GM23338 (cell line): ENCODE measurements at regions not wholly inside any gene's neighbourhood (a gene's known extent, or its start where the extent isn't known, plus 50 kb on each side); places are given as distances from the start of the nearest gene placed in this dataset.

ENCODE experiments used
- ATAC-seq: fragments of 200-7000 bp; cut with Tn5 transposase; 3 replicates; pipeline ENCODE4 v1.9.1; 2020
- DNase-seq: peaks from one replicate; pipeline ENCODE4 v3.0.0-alpha.2; 2015; ENCODE audit warnings: low spot score
- H2AFZ ChIP-seq: fragments of 200-600 bp; sonication (generic); 2 replicates; pipeline ENCODE4 v1.8.0; 2016; ENCODE audit warnings: antibody characterized with exemption, mild to moderate bottlenecking, moderate library complexity
- H3F3A ChIP-seq: fragments of 200-600 bp; sonication (generic); replicated peaks from 2 replicates; pipeline ENCODE4 v1.8.0; 2017; ENCODE audit warnings: antibody characterized with exemption, mixed run types, low read depth
- H3K27ac ChIP-seq: fragments of 200-600 bp; sonication (generic); 2 replicates; pipeline ENCODE4 v1.6.1; 2016; ENCODE audit warnings: low read depth
- H3K27me3 ChIP-seq: fragments of 200-600 bp; sonication (generic); 2 replicates; pipeline ENCODE4 v1.8.0; 2016; ENCODE audit warnings: mild to moderate bottlenecking, mixed run types, moderate library complexity; ENCODE audit not compliant: insufficient read depth
- H3K36me3 ChIP-seq: fragments of 200-600 bp; sonication (generic); 2 replicates; pipeline ENCODE4 v1.8.0; 2016; ENCODE audit warnings: mild to moderate bottlenecking; ENCODE audit not compliant: insufficient read depth
- H3K4me1 ChIP-seq: fragments of 200-600 bp; sonication (generic); 2 replicates; pipeline ENCODE4 v1.8.0; 2016; ENCODE audit warnings: mild to moderate bottlenecking, moderate library complexity; ENCODE audit not compliant: insufficient read depth
- H3K4me2 ChIP-seq: fragments of 200-600 bp; sonication (generic); 2 replicates; pipeline ENCODE4 v1.7.1; 2017; ENCODE audit warnings: mixed run types
- H3K4me3 ChIP-seq: fragments of 200-600 bp; sonication (generic); 2 replicates; pipeline ENCODE4 v1.6.1; 2016; ENCODE audit warnings: mixed run types
- H3K79me2 ChIP-seq: fragments of 200-600 bp; sonication (generic); replicated peaks from 2 replicates; pipeline ENCODE4 v1.8.0; 2017; ENCODE audit warnings: mild to moderate bottlenecking; ENCODE audit not compliant: insufficient read depth
- H3K9me2 ChIP-seq: fragments of 200-600 bp; sonication (generic); 2 replicates; pipeline ENCODE4 v1.8.0; 2017; ENCODE audit not compliant: insufficient read depth
- H4K20me1 ChIP-seq: fragments of 200-600 bp; sonication (generic); replicated peaks from 2 replicates; pipeline ENCODE4 v1.8.0; 2017; ENCODE audit warnings: mild to moderate bottlenecking; ENCODE audit not compliant: insufficient read depth
- H3K27ac Mint-ChIP-seq: 2 replicates; pipeline ENCODE4 v1.8.0; 2020; ENCODE audit warnings: inconsistent platforms, mild to moderate bottlenecking, moderate library complexity, mixed read lengths
- H3K27me3 Mint-ChIP-seq: 3 replicates; pipeline ENCODE4 v1.8.0; 2022; ENCODE audit warnings: low read depth, mild to moderate bottlenecking, moderate library complexity, mixed read lengths, inconsistent platforms; ENCODE audit not compliant: insufficient read depth, poor library complexity
- H3K36me3 Mint-ChIP-seq: 3 replicates; pipeline ENCODE4 v1.8.0; 2021; ENCODE audit warnings: low read depth, mild to moderate bottlenecking, inconsistent platforms, moderate library complexity, mixed read lengths
- H3K4me1 Mint-ChIP-seq: 3 replicates; pipeline ENCODE4 v1.8.0; 2020; ENCODE audit warnings: mild to moderate bottlenecking, inconsistent platforms, mixed read lengths
- H3K4me3 Mint-ChIP-seq: 3 replicates; pipeline ENCODE4 v1.8.0; 2021; ENCODE audit warnings: moderate library complexity, mild to moderate bottlenecking, inconsistent platforms, mixed read lengths
- H3K9me3 Mint-ChIP-seq: 3 replicates; pipeline ENCODE4 v1.8.0; 2020; ENCODE audit warnings: moderate library complexity, mild to moderate bottlenecking, inconsistent platforms, mixed read lengths
- ZNF331 ChIP-seq: fragments of 250-450 bp; sonication (Bioruptor Pico); IDR thresholded peaks from 2 replicates; pipeline ENCODE4 v1.5.0; 2020; ENCODE audit warnings: low read depth, mild to moderate bottlenecking, moderate library complexity
- TF ChIP-seq, protein P1 (sequence below): fragments of 250-450 bp; sonication (Bioruptor Pico); IDR thresholded peaks from 2 replicates; pipeline ENCODE4 v1.5.0; 2020; ENCODE audit warnings: mild to moderate bottlenecking, moderate library complexity
- TF ChIP-seq, protein P2 (sequence below): IDR thresholded peaks from 2 replicates; pipeline ENCODE4 v1.6.1; 2016; ENCODE audit warnings: antibody characterized with exemption
- TF ChIP-seq, protein P3 (sequence below), 2 experiments: fragments of 200-600 bp in 1 of 2; sonication (generic) in 1 of 2; conservative IDR thresholded peaks; 2 replicates each; pipeline versions ENCODE4 v1.5.1 to v1.6.1; 2016 to 2017; ENCODE audit warnings: antibody characterized with exemption in 2 of 2, low read depth in 2 of 2, mild to moderate bottlenecking in 2 of 2, moderate library complexity in 1 of 2
- TF ChIP-seq, protein P4 (sequence below): IDR thresholded peaks from one replicate; pipeline ENCODE4 v1.6.1; 2018; ENCODE audit warnings: antibody characterized with exemption; ENCODE audit not compliant: unreplicated experiment

DNA sequence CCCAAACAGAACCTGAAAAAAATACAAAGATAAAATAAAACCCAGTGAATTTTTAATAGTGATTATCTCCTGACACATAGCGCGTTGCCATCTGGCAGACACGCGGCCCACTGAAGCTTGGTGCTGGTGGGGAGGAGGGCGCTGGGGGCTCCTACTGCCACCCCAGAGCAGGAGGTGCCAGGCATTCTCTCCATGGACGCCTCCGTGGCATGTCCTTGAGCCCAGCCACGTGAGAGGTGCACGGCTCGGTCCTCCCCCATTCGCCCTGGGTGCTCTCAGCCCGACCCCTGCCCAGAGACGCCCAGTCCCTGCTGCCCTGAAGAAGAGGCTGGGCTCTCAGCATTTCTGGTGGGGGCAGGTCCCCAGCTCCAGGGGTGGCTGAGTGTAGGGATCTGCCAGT lies 142.2 kb upstream of the GSE1 start (continued):
- TF ChIP-seq, protein P1, sequence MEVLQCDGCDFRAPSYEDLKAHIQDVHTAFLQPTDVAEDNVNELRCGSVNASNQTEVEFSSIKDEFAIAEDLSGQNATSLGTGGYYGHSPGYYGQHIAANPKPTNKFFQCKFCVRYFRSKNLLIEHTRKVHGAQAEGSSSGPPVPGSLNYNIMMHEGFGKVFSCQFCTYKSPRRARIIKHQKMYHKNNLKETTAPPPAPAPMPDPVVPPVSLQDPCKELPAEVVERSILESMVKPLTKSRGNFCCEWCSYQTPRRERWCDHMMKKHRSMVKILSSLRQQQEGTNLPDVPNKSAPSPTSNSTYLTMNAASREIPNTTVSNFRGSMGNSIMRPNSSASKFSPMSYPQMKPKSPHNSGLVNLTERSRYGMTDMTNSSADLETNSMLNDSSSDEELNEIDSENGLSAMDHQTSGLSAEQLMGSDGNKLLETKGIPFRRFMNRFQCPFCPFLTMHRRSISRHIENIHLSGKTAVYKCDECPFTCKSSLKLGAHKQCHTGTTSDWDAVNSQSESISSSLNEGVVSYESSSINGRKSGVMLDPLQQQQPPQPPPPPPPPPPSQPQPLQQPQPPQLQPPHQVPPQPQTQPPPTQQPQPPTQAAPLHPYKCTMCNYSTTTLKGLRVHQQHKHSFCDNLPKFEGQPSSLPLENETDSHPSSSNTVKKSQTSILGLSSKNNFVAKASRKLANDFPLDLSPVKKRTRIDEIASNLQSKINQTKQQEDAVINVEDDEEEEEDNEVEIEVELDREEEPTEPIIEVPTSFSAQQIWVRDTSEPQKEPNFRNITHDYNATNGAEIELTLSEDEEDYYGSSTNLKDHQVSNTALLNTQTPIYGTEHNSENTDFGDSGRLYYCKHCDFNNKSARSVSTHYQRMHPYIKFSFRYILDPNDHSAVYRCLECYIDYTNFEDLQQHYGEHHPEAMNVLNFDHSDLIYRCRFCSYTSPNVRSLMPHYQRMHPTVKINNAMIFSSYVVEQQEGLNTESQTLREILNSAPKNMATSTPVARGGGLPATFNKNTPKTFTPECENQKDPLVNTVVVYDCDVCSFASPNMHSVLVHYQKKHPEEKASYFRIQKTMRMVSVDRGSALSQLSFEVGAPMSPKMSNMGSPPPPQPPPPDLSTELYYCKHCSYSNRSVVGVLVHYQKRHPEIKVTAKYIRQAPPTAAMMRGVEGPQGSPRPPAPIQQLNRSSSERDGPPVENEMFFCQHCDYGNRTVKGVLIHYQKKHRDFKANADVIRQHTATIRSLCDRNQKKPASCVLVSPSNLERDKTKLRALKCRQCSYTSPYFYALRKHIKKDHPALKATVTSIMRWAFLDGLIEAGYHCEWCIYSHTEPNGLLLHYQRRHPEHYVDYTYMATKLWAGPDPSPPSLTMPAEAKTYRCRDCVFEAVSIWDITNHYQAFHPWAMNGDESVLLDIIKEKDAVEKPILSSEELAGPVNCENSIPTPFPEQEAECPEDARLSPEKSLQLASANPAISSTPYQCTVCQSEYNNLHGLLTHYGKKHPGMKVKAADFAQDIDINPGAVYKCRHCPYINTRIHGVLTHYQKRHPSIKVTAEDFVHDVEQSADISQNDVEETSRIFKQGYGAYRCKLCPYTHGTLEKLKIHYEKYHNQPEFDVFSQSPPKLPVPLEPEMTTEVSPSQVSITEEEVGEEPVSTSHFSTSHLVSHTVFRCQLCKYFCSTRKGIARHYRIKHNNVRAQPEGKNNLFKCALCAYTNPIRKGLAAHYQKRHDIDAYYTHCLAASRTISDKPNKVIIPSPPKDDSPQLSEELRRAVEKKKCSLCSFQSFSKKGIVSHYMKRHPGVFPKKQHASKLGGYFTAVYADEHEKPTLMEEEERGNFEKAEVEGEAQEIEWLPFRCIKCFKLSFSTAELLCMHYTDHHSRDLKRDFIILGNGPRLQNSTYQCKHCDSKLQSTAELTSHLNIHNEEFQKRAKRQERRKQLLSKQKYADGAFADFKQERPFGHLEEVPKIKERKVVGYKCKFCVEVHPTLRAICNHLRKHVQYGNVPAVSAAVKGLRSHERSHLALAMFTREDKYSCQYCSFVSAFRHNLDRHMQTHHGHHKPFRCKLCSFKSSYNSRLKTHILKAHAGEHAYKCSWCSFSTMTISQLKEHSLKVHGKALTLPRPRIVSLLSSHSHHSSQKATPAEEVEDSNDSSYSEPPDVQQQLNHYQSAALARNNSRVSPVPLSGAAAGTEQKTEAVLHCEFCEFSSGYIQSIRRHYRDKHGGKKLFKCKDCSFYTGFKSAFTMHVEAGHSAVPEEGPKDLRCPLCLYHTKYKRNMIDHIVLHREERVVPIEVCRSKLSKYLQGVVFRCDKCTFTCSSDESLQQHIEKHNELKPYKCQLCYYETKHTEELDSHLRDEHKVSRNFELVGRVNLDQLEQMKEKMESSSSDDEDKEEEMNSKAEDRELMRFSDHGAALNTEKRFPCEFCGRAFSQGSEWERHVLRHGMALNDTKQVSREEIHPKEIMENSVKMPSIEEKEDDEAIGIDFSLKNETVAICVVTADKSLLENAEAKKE (CRISPR knock-in tag) = no peak
- TF ChIP-seq, protein P2, sequence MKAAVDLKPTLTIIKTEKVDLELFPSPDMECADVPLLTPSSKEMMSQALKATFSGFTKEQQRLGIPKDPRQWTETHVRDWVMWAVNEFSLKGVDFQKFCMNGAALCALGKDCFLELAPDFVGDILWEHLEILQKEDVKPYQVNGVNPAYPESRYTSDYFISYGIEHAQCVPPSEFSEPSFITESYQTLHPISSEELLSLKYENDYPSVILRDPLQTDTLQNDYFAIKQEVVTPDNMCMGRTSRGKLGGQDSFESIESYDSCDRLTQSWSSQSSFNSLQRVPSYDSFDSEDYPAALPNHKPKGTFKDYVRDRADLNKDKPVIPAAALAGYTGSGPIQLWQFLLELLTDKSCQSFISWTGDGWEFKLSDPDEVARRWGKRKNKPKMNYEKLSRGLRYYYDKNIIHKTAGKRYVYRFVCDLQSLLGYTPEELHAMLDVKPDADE = no peak

DNA sequence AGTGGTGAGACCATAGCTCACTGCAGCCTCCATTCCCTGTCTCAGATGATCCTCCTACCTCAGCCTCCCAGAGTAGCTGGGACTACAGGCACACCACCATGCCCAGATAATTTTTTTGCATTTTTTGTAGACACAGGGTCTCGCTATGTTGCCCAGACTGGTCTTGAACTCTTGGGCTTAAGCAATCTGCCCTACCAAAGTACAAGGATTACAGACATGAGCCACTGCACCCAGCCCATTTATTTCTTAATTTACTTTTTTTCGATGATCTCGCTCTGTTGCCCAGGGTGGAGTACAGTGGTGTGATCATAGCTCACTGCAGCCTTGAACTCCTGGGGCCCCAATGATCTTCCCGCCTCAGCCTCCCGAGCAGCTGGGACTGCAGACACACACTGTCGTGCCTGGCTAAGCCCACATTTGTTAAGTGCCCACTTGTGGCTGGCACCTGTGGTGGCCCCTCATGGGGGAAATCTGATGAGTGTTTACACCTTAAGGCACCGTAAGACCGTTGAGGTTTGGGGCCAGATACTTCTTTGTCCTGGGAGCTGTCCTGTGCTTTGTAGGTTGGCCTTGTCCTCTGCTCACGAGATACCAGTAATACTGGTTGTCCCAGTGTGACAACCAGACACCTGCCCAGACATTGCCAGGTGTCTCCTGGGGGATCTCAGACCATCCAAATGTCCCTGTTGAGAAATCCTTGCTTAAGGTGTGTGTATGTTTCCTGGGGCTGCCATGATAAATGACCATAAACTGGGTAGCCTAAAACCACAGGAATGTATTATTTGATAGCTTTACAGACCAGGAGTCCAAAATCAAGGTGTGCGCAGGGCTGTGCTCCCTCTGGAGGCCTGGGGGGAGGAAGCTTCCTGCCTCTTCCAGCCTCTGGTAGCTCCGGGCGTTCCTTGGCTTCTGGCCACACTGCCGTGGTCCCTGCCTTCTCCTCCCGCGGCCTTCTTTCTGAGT lies 141.4 kb upstream of the GSE1 start:
- Histone ChIP-seq H3K4me2 (no peak overlapping the region), H3K9me2 (no peaks in the 10 kb centered on the region), H3K79me2 (no peaks in the 10 kb centered on the region), H3K4me1 (0 out of 2 replicates have a peak, but pooled peaks cover 5% of the 10 kb centered on the region), H3K4me3 (no peak overlapping the region), H4K20me1 (no peaks in the 10 kb centered on the region), H3F3A (no peaks in the 10 kb centered on the region), H2AFZ (no peak overlapping the region), H3K36me3 (no peaks in the 10 kb centered on the region), H3K27me3 (no peaks in the 10 kb centered on the region), H3K27ac (peak overlapping the region; percentile 26; the same call in 1 of the 2 replicates)
- no peak overlapping the region for H3K27ac Mint-ChIP-seq
- H3K27me3 Mint-ChIP-seq = peaks cover 19% of the 10 kb centered on the region
- H3K4me1 Mint-ChIP-seq = peaks cover 29% of the 10 kb centered on the region
- DNase-seq (no peak), ATAC-seq (no peak)
- H3K9me3 Mint-ChIP-seq = no peaks in the 10 kb centered on the region
- TF ChIP-seq, protein P3, sequence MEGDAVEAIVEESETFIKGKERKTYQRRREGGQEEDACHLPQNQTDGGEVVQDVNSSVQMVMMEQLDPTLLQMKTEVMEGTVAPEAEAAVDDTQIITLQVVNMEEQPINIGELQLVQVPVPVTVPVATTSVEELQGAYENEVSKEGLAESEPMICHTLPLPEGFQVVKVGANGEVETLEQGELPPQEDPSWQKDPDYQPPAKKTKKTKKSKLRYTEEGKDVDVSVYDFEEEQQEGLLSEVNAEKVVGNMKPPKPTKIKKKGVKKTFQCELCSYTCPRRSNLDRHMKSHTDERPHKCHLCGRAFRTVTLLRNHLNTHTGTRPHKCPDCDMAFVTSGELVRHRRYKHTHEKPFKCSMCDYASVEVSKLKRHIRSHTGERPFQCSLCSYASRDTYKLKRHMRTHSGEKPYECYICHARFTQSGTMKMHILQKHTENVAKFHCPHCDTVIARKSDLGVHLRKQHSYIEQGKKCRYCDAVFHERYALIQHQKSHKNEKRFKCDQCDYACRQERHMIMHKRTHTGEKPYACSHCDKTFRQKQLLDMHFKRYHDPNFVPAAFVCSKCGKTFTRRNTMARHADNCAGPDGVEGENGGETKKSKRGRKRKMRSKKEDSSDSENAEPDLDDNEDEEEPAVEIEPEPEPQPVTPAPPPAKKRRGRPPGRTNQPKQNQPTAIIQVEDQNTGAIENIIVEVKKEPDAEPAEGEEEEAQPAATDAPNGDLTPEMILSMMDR (conservative IDR thresholded peaks at IDR 0.05; ENCODE audit: low read depth in 2 of 2) = no peak
- TF ChIP-seq, protein P4, sequence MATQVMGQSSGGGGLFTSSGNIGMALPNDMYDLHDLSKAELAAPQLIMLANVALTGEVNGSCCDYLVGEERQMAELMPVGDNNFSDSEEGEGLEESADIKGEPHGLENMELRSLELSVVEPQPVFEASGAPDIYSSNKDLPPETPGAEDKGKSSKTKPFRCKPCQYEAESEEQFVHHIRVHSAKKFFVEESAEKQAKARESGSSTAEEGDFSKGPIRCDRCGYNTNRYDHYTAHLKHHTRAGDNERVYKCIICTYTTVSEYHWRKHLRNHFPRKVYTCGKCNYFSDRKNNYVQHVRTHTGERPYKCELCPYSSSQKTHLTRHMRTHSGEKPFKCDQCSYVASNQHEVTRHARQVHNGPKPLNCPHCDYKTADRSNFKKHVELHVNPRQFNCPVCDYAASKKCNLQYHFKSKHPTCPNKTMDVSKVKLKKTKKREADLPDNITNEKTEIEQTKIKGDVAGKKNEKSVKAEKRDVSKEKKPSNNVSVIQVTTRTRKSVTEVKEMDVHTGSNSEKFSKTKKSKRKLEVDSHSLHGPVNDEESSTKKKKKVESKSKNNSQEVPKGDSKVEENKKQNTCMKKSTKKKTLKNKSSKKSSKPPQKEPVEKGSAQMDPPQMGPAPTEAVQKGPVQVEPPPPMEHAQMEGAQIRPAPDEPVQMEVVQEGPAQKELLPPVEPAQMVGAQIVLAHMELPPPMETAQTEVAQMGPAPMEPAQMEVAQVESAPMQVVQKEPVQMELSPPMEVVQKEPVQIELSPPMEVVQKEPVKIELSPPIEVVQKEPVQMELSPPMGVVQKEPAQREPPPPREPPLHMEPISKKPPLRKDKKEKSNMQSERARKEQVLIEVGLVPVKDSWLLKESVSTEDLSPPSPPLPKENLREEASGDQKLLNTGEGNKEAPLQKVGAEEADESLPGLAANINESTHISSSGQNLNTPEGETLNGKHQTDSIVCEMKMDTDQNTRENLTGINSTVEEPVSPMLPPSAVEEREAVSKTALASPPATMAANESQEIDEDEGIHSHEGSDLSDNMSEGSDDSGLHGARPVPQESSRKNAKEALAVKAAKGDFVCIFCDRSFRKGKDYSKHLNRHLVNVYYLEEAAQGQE = no peak
- no peak for TF ChIP-seq ZNF331 (CRISPR knock-in tag)
- H3K4me3 Mint-ChIP-seq = no peak overlapping the region
- no peaks in the 10 kb centered on the region for H3K36me3 Mint-ChIP-seq
